ENCODE measurements at regions not wholly inside any gene's neighbourhood (a gene's known extent, or its start where the extent isn't known, plus 50 kb on each side); places are given as distances from the start of the nearest gene placed in this dataset.

- no peak overlapping the region for H3K4me2 ChIP-seq (ENCODE audit: control insufficient read depth, insufficient read depth)
- H4K20me1 ChIP-seq (ENCODE audit: control insufficient read depth, insufficient read depth) = no peaks in the 10 kb centered on the region
- in situ Hi-C loops (cut with MboI) = no loop called here
- RAD21 ChIA-PET (ENCODE audit: unreplicated experiment) = no interaction called here
- no peak for ATAC-seq
- no peak for FAIRE-seq
- SMC1A ChIA-PET (ENCODE audit: uncharacterized antibody, unreplicated experiment) = interaction anchor here (1.2 kb wide), 1 partner anchor 45 kb away, joined by 3 read pairs; no protein-coding TSS in a partner anchor
- CTCF ChIA-PET = interaction anchor here (1.1 kb wide), 1 partner anchor 113 kb away, joined by 3 read pairs; no protein-coding TSS in a partner anchor
- H3K9me3 ChIP-seq (replicated peaks; ENCODE audit: control insufficient read depth, insufficient read depth, low read length) = no peaks in the 10 kb centered on the region
- no peak overlapping the region for H2AFZ ChIP-seq (ENCODE audit: control insufficient read depth, low read depth, low read length)
- H3K27ac ChIP-seq (ENCODE audit: control insufficient read depth, insufficient read depth) = no peak overlapping the region
- H3K4me1 ChIP-seq (ENCODE audit: control insufficient read depth, insufficient read depth, low read length) = no peaks in the 10 kb centered on the region
- WGBS (ENCODE audit: insufficient coverage, insufficient replicate concordance, low lambda C conversion rate, missing lambda C conversion rate) = 4% methylated on average over 1 of the region's 1 CpG
- H3K27me3 ChIP-seq (replicated peaks in 1 of 2; ENCODE audit: control insufficient read depth in 2 of 2, insufficient read depth in 2 of 2, low read length in 1 of 2) = no peaks in the 10 kb centered on the region
- no peak overlapping the region for H3K9ac ChIP-seq (ENCODE audit: control insufficient read depth, insufficient read depth, low read length)
- no peak overlapping the region for H3K4me3 ChIP-seq
- no peaks in the 10 kb centered on the region for H3K36me3 ChIP-seq (ENCODE audit: control insufficient read depth in 2 of 2, insufficient read depth in 2 of 2, low read length in 1 of 2)
- H3K79me2 ChIP-seq (ENCODE audit: control insufficient read depth, insufficient read depth, low read length) = no peaks in the 10 kb centered on the region
- DNase-seq (ENCODE audit: low read depth, low spot score) = no peak
- POLR2A ChIA-PET = no interaction called here
- no TSS peak for BruUV-seq (replicated peaks)
- intact Hi-C loops (cut with micrococcal nuclease; ENCODE audit: unreplicated experiment) = no loop called here
- TF ChIP-seq ZBTB4 (CRISPR knock-in tag; IDR thresholded peaks at IDR 0.05) = no peak
- TF ChIP-seq SRF (IDR thresholded peaks at IDR 0.05; ENCODE audit: low read depth in 2 of 2, low read length in 2 of 2) = no peak
- no peak for TF ChIP-seq BHLHE40 (IDR thresholded peaks at IDR 0.05; ENCODE audit: borderline replicate concordance in 1 of 2, low read depth in 2 of 2, low read length in 1 of 2)
- no peak for TF ChIP-seq NFYB (IDR thresholded peaks at IDR 0.05; ENCODE audit: insufficient read depth, low read depth, low read length)
- TF ChIP-seq CREM (IDR thresholded peaks at IDR 0.05; ENCODE audit: low read depth) = no peak
- TF ChIP-seq ZNF622 (IDR thresholded peaks at IDR 0.05) = no peak
- TF ChIP-seq PKNOX1 (IDR thresholded peaks at IDR 0.05) = no peak
- TF ChIP-seq MLLT1 (IDR thresholded peaks at IDR 0.05) = no peak
- no peak for TF ChIP-seq USF1 (IDR thresholded peaks at IDR 0.05; ENCODE audit: borderline replicate concordance, extremely low read length, insufficient read depth, low read depth, low read length)
- no peak for TF ChIP-seq ZNF592 (IDR thresholded peaks at IDR 0.05)
- TF ChIP-seq CBFB (IDR thresholded peaks at IDR 0.05; ENCODE audit: low read depth) = no peak
- no peak for TF ChIP-seq IKZF2 (IDR thresholded peaks at IDR 0.05)
- no peak for TF ChIP-seq GABPA (IDR thresholded peaks at IDR 0.05; ENCODE audit: low read depth)
- TF ChIP-seq HCFC1 (IDR thresholded peaks at IDR 0.05; ENCODE audit: low read length) = no peak
Observed at GRCh38 chr2:14194233-14194632, 438.3 kb upstream of the LRATD1 start.
